Psoas muscle (tissue), 7 donors: ENCODE measurements at regions not wholly inside any gene's neighbourhood (a gene's known extent, or its start where the extent isn't known, plus 50 kb on each side); places are given as distances from the start of the nearest gene placed in this dataset.

Experiments used
- ATAC-seq, 4 donors: fragments of 200-7000 bp; cut with Tn5 transposase; one replicate each; pipeline ENCODE4 v1.9.1; 2020; ENCODE audit warnings: moderate library complexity in 3 of 4, mild to moderate bottlenecking in 2 of 4
- DNase-seq, 2 donors: peaks; one replicate each; pipeline ENCODE4 v3.0.0-alpha.2; 2020
- H3K27ac ChIP-seq: fragments of 200-600 bp; one replicate; pipeline ENCODE4 v1.8.0; 2022
- H3K27me3 ChIP-seq, 3 donors: fragments of 200-600 bp in 1 of 3; one replicate each; pipeline versions ENCODE4 v1.6.1 to v1.8.0; 2013 to 2022; ENCODE audit warnings: low read length in 2 of 3, mild to moderate bottlenecking in 2 of 3, moderate library complexity in 1 of 3; ENCODE audit not compliant: insufficient read depth in 3 of 3
- H3K36me3 ChIP-seq, 2 donors: fragments of 200-600 bp in 1 of 2; one replicate each; pipeline versions ENCODE4 v1.6.1 to v1.8.0; 2013 to 2022; ENCODE audit warnings: low read depth in 1 of 2, mild to moderate bottlenecking in 1 of 2, moderate library complexity in 1 of 2; ENCODE audit not compliant: insufficient read depth in 1 of 2
- H3K4me1 ChIP-seq: fragments of 200-600 bp; one replicate; pipeline ENCODE4 v1.8.0; 2022
- H3K4me3 ChIP-seq: fragments of 200-600 bp; one replicate; pipeline ENCODE4 v1.8.0; 2022; ENCODE audit warnings: mild to moderate bottlenecking
- H3K9me3 ChIP-seq: fragments of 200-600 bp; one replicate; pipeline ENCODE4 v1.8.0; 2022
- WGBS, 3 donors: extraction: QIAGEN DNeasy Blood & Tissue Kit; methylation state at CpG; one replicate each; pipeline versions ENCODE4 v1.1.6 to v1.1.7; 2013; 5-methylcytosine and 5-hydroxymethylcytosine counted together
- intact Hi-C, 2 donors: fragments of 100-400 bp; cut with DNase I; formaldehyde crosslinking; loops; one replicate each; pipeline versions ENCODE4 v1.11.0 to v1.14.2; 2022
- TF ChIP-seq, protein P1 (sequence below): fragments of 200-600 bp; IDR thresholded peaks from one replicate; pipeline ENCODE4 v1.8.0; 2022; ENCODE audit warnings: antibody characterized with exemption
- donor health status: healthy with polysubstance abuse.
- donor health status: DM: no; HTN: no; CAD: no; lungs with moderate emphysema.
- donor health status: Bipolar disorder and iron deficiency.
- donor health status: healthy.
- donor health status: DM: yes; HTN: yes; CAD: no.
- donor health status: DM: no; HTN: no; CAD: no.
- donor health status: DM: yes; HTN: yes; CAD: no.

DNA sequence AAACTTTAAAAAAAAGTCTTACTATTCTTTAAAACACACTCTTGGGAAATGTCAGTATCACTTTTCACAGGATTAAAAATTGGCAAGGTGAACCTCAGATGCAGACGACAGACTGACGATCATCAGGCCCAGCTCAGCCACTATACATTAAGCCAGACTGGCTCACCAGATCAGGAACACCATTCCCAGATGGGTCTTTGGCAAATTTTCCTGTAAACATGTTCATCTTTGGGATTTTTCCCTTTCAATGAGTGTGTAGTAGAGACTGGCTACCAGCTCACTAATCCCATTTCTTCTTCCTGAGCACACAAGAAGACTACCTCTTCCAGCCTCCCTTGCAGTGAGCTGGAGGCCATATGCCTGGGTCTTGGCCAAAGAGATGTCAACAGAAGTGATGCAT, 142.7 kb upstream of the CHST15 start:
- H3K9me3 ChIP-seq = no peaks in the 10 kb centered on the region
- no peaks in the 10 kb centered on the region for H3K4me1 ChIP-seq
- intact Hi-C loops = no loop called here
- no peaks in the 10 kb centered on the region for H3K27me3 ChIP-seq
- no peaks in the 10 kb centered on the region for H3K36me3 ChIP-seq
- H3K4me3 ChIP-seq = no peak overlapping the region
- H3K27ac ChIP-seq = no peak overlapping the region
- 30 to 54% (median 37%) methylated on average over 2 of the region's 2 CpGs for WGBS, 3 donors
- ATAC-seq (no peak), DNase-seq (no peak)
- TF ChIP-seq, protein P1, sequence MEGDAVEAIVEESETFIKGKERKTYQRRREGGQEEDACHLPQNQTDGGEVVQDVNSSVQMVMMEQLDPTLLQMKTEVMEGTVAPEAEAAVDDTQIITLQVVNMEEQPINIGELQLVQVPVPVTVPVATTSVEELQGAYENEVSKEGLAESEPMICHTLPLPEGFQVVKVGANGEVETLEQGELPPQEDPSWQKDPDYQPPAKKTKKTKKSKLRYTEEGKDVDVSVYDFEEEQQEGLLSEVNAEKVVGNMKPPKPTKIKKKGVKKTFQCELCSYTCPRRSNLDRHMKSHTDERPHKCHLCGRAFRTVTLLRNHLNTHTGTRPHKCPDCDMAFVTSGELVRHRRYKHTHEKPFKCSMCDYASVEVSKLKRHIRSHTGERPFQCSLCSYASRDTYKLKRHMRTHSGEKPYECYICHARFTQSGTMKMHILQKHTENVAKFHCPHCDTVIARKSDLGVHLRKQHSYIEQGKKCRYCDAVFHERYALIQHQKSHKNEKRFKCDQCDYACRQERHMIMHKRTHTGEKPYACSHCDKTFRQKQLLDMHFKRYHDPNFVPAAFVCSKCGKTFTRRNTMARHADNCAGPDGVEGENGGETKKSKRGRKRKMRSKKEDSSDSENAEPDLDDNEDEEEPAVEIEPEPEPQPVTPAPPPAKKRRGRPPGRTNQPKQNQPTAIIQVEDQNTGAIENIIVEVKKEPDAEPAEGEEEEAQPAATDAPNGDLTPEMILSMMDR = no peak

DNA sequence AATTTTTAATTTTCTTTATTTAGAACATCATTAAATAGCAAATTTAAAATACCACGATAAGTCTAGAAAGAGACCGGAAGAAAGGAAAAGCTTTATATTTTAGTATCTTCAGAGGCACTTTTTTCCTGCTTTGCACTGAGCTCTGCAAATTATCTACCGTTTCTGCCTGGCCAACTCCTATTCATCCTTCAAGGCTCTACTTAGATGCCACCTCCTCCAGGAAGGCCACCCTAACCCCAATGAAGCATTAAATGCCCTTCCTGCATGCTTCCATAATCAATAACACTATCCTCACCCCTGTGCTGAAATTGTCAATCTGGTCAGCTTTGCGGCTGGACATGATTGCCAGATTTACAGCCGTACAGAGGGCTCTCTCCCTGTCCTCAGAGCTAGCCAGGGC, 141.8 kb upstream of the CHST15 start:
- Histone ChIP-seq H3K27ac (no peak overlapping the region), H3K9me3 (no peaks in the 10 kb centered on the region), H3K4me1 (no peaks in the 10 kb centered on the region), H3K4me3 (no peak overlapping the region), H3K27me3 (no peaks in the 10 kb centered on the region), H3K36me3 (no peaks in the 10 kb centered on the region)
- no peak for DNase-seq
- intact Hi-C loops = no loop called here
- no peak for ATAC-seq
- TF ChIP-seq, protein P1 = no peak
- 86 to 93% (median 87%) methylated on average over 5 of the region's 5 CpGs for WGBS, 3 donors

DNA sequence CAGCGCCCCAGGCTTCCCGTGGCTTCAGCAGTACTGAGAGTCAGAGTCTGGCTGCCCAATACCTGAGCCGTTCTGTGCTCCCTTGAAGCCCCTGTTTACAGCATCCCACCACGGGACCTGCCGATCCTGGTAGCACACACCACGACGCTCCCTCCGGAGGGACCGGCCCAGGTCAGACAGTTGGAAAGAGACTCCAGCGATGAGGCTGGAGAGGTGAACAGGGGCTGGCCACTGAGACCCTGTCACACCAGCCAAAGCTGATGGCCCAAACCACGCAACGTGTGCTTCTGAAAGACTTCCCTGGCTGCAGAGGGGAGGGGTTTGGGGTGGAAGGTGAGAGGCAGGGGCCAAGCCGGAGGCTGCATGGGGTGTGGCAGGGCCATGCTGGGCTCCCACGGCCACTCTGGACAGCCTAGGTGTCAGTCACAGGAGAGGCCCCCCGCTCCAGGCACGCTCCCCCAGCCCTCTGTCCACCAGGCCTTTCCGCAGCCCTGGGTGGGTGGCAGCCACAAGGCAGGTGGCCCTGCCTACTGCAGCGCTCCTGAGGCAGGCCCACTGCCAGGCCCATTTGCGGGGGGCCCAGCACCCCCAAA, 140.2 kb upstream of the CHST15 start:
- no peaks in the 10 kb centered on the region for H3K36me3 ChIP-seq
- WGBS, 3 donors = 72 to 85% (median 82%) methylated on average over 18 to 19 of the region's 19 CpGs
- H3K4me1 ChIP-seq = no peaks in the 10 kb centered on the region
- no peak overlapping the region for H3K4me3 ChIP-seq
- DNase-seq (no peak), ATAC-seq (no peak)
- no peak overlapping the region for H3K27ac ChIP-seq
- intact Hi-C loops = no loop called here
- H3K27me3 ChIP-seq = no peaks in the 10 kb centered on the region
- TF ChIP-seq, protein P1 = no peak
- H3K9me3 ChIP-seq = no peaks in the 10 kb centered on the region

DNA sequence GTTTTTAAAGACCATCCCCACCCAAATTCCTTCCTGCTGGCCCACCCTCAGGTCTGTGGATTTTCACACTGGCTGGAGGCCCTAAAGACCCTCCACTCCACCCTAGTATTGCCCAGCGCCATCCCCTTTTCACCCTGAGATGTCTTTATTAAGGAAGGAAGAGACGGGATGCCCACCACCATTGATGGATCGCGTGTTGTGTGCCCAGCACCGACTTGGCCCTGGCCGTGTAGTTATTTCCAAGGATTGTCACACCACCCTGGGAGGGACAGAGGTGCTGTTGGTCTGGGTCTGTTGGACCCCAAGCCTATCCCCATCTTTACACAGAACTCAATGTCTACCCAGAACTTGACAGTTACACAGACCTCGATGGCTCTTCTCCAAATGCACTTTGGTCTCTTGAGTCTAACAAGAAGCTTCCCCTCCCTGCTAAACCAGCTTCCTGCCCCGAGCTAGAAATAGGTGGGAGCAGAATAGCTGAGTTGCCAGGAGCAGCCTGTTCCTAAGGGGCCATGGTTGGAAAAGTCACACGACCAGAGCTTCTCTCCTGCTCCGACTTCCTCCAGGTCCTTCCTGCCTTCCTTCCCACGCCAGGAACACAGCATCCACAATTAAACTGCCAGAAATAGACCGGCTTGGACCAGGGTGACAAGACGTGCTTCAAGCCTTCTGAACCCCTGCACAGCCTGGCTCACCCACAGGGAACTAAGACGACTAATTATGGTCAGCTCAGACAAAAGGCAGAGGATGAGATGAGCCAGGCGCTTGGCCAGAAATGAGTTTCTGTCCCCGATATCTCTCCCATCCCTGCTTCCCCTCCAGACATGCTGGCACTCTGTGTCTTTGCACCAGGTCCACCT, 139.5 kb upstream of the CHST15 start:
- Histone ChIP-seq H3K36me3 (no peaks in the 10 kb centered on the region), H3K27ac (no peak overlapping the region), H3K4me1 (no peaks in the 10 kb centered on the region), H3K27me3 (no peaks in the 10 kb centered on the region), H3K9me3 (no peaks in the 10 kb centered on the region), H3K4me3 (no peak overlapping the region)
- ATAC-seq (no peak), DNase-seq (no peak)
- TF ChIP-seq, protein P1 = no peak
- 46 to 56% (median 54%) methylated on average over 16 of the region's 16 CpGs for WGBS, 3 donors
- intact Hi-C loops = no loop called here
